Mesothelial cell of epicardium (in vitro differentiated cells): ENCODE measurements at regions not wholly inside any gene's neighbourhood (a gene's known extent, or its start where the extent isn't known, plus 50 kb on each side); places are given as distances from the start of the nearest gene placed in this dataset.

Source experiments
- DNase-seq, 2 experiments: peaks; one replicate each; pipeline ENCODE4 v3.0.0; 2021; ENCODE audit warnings: low spot score in 2 of 2; ENCODE audit not compliant: unreplicated experiment in 2 of 2
- H3K27ac Mint-ChIP-seq: 2 replicates; pipeline ENCODE4 v1.8.0; 2021; ENCODE audit warnings: mixed read lengths
- H3K27me3 Mint-ChIP-seq: 2 replicates; pipeline ENCODE4 v1.8.0; 2021; ENCODE audit warnings: low read depth, mixed read lengths
- H3K36me3 Mint-ChIP-seq: 2 replicates; pipeline ENCODE4 v1.8.0; 2021; ENCODE audit warnings: mixed read lengths
- H3K4me1 Mint-ChIP-seq: 2 replicates; pipeline ENCODE4 v1.8.0; 2021; ENCODE audit warnings: mixed read lengths
- H3K4me3 Mint-ChIP-seq: 2 replicates; pipeline ENCODE4 v1.8.0; 2021; ENCODE audit warnings: mild to moderate bottlenecking, moderate library complexity, mixed read lengths
- H3K9me3 Mint-ChIP-seq: 2 replicates; pipeline ENCODE4 v1.8.0; 2021; ENCODE audit warnings: mixed read lengths
- TF ChIP-seq, protein P1 (sequence below): fragments of 200-600 bp; sonication (generic); IDR thresholded peaks from one replicate; pipeline ENCODE4 v1.5.0; 2021; ENCODE audit warnings: antibody characterized with exemption; ENCODE audit not compliant: unreplicated experiment

DNA sequence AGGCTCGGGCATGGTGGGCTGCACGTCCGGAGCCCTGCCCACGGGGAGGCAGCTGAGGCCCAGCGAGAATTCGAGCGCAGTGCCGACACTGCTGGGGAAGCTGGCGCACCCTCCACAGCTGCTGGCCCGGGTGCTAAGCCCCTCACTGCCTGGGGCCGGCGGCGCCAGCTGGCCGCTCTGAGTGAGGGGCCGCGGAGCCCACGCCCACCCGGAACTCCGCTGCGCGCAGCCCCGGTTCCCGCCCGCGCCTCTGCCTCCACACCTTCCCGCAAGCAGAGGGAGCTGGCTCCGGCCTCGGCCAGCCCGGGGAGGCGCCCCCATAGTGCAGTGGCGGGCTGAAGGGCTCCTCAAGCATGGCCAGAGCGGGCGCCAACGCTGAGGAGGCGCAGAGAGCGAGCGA, 2080.4 kb downstream of the PCDH9 start:
- DNase-seq: no peak
- no peaks in the 10 kb centered on the region for H3K36me3 Mint-ChIP-seq
- H3K9me3 Mint-ChIP-seq: peaks cover 19% of the 10 kb centered on the region
- H3K4me3 Mint-ChIP-seq: no peak overlapping the region
- no peak overlapping the region for H3K27ac Mint-ChIP-seq
- TF ChIP-seq, protein P1, sequence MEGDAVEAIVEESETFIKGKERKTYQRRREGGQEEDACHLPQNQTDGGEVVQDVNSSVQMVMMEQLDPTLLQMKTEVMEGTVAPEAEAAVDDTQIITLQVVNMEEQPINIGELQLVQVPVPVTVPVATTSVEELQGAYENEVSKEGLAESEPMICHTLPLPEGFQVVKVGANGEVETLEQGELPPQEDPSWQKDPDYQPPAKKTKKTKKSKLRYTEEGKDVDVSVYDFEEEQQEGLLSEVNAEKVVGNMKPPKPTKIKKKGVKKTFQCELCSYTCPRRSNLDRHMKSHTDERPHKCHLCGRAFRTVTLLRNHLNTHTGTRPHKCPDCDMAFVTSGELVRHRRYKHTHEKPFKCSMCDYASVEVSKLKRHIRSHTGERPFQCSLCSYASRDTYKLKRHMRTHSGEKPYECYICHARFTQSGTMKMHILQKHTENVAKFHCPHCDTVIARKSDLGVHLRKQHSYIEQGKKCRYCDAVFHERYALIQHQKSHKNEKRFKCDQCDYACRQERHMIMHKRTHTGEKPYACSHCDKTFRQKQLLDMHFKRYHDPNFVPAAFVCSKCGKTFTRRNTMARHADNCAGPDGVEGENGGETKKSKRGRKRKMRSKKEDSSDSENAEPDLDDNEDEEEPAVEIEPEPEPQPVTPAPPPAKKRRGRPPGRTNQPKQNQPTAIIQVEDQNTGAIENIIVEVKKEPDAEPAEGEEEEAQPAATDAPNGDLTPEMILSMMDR: no peak
- H3K4me1 Mint-ChIP-seq: no peaks in the 10 kb centered on the region
- H3K27me3 Mint-ChIP-seq: no peaks in the 10 kb centered on the region

DNA sequence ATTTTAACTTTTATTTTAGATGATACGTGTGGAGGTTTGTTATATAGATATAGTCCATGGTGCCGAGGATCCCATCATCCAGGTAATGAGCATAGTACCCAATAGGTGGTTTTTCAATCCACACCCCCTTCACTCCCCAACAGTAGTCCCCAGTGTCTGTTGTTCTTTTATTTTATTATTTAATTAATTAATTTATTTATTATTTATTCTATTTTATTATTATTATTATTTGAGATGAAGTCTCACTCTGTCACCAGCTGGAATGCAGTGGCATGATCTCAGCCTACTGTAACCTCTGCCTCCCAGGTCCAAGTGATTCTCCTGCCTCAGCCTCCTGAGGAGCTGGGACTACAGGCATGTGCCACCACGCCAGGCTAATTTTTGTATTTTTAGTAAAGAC, 2086.2 kb downstream of the PCDH9 start:
- Mint-ChIP-seq H3K27ac (no peak overlapping the region), H3K4me1 (no peaks in the 10 kb centered on the region), H3K36me3 (no peaks in the 10 kb centered on the region), H3K9me3 (peaks cover 15% of the 10 kb centered on the region), H3K27me3 (no peaks in the 10 kb centered on the region), H3K4me3 (no peak overlapping the region)
- TF ChIP-seq, protein P1: no peak
- no peak for DNase-seq

DNA sequence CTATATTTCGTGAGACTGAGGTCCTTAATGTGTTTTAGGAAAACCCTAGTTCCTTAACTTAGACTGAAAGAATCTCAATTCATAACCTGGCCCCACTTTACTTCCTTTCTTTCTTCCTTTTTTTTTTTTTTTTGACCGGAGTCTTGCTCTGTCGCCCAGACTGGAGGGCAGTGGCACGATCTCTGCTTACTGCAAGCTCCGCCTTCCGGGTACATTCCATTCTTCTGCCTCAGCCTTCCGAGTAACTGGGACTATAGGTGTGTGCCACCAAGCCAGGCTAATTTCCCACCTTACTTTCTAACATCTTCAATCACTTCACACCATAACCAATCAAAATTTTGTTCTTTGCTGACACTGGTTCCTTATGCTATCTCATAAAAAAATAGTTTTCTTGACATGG, 2097.0 kb downstream of the PCDH9 start:
- TF ChIP-seq, protein P1: no peak
- H3K36me3 Mint-ChIP-seq: no peaks in the 10 kb centered on the region
- no peaks in the 10 kb centered on the region for H3K4me1 Mint-ChIP-seq
- H3K9me3 Mint-ChIP-seq: peaks cover 10% of the 10 kb centered on the region
- DNase-seq: no peak
- no peak overlapping the region for H3K4me3 Mint-ChIP-seq
- H3K27me3 Mint-ChIP-seq: no peaks in the 10 kb centered on the region
- no peak overlapping the region for H3K27ac Mint-ChIP-seq

DNA sequence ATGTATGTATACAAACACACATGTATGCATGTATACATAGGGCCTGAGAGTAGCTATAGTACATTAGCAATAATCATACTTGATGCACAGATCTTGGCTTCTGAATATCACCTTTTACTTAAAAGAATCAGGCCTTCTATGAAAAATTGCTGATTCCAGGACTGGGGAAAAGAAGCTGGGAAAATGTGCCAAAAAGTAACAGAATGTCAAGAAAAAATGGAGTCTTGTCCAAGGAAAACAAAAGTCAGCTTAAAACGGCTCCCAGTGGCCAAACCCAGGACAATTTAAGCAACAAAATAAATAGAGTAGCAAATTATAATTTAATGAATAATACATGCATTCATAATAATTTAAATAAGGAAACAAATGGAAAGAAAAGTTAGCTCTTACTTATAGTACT, 2104.9 kb downstream of the PCDH9 start:
- DNase-seq: no peak
- no peak overlapping the region for H3K27ac Mint-ChIP-seq
- H3K9me3 Mint-ChIP-seq: peaks cover 6% of the 10 kb centered on the region
- H3K4me1 Mint-ChIP-seq: no peaks in the 10 kb centered on the region
- TF ChIP-seq, protein P1: no peak
- peaks cover 2% of the 10 kb centered on the region for H3K36me3 Mint-ChIP-seq
- no peak overlapping the region for H3K4me3 Mint-ChIP-seq
- no peaks in the 10 kb centered on the region for H3K27me3 Mint-ChIP-seq

DNA sequence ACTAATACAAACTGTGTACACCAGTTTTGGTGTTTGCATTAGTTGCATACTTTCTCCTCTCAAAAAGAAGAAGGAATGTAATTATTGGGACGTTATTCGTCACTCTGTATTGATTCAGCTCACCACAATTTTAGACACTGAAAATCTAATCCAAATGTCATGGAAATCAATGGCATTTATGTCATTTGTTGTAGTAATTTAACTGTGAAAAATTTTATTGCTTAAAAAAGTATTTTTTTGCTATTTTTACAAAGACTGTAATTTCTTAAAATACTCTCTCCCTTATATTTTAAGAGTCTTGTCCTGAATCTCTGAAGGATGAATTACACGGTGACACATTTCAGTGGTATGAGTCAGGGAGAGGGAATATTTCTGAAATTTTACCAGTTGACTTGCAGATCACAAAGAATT, 2117.6 kb downstream of the PCDH9 start:
- Mint-ChIP-seq H3K4me3 (no peak overlapping the region), H3K36me3 (peaks cover 7% of the 10 kb centered on the region), H3K4me1 (peaks cover 1% of the 10 kb centered on the region), H3K27me3 (no peaks in the 10 kb centered on the region), H3K9me3 (peaks cover 23% of the 10 kb centered on the region), H3K27ac (no peak overlapping the region)
- TF ChIP-seq, protein P1: no peak
- no peak for DNase-seq

DNA sequence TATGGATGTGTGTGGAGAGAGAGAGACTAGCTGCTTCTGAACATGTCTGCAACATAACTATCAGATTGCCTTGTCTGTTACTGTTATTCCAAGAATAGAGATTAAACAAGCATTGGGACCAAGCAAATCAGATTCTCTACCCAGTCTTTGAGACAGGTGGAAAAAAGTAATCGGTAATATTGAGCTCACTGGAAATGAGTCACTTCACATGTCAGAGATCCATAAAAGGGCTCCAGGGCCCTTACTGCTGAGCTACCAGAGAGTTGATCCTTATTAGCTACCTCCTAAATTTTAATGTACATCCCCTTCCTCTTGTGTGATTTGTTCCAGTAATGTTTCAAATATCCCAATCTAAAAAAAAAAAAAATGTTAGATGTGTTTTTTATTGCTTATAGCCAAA, 2118.0 kb downstream of the PCDH9 start:
- Mint-ChIP-seq H3K27ac (no peak overlapping the region), H3K4me1 (peaks cover 1% of the 10 kb centered on the region), H3K36me3 (peaks cover 10% of the 10 kb centered on the region), H3K27me3 (no peaks in the 10 kb centered on the region), H3K4me3 (no peak overlapping the region), H3K9me3 (peaks cover 27% of the 10 kb centered on the region)
- DNase-seq: no peak
- TF ChIP-seq, protein P1: no peak
